Immature natural killer cell (primary cell): ENCODE measurements at regions not wholly inside any gene's neighbourhood (a gene's known extent, or its start where the extent isn't known, plus 50 kb on each side); places are given as distances from the start of the nearest gene placed in this dataset.

Experiments
- DNase-seq, 3 donors: peaks; one replicate each; pipeline ENCODE4 v3.0.0; 2022; ENCODE audit warnings: mixed read lengths in 1 of 3
- H3K27ac Mint-ChIP-seq, 6 donors: one replicate each; pipeline ENCODE4 v1.8.0; 2020; ENCODE audit warnings: mixed read lengths in 6 of 6, mild to moderate bottlenecking in 5 of 6, inconsistent platforms in 4 of 6, moderate library complexity in 3 of 6
- H3K27me3 Mint-ChIP-seq, 3 donors: one replicate each; pipeline ENCODE4 v1.8.0; 2020 to 2021; ENCODE audit warnings: low read depth in 3 of 3, mild to moderate bottlenecking in 3 of 3, mixed read lengths in 3 of 3, moderate library complexity in 3 of 3, inconsistent platforms in 1 of 3
- H3K36me3 Mint-ChIP-seq, 3 donors: one replicate each; pipeline ENCODE4 v1.8.0; 2020; ENCODE audit warnings: mixed read lengths in 3 of 3, inconsistent platforms in 2 of 3, mild to moderate bottlenecking in 2 of 3
- H3K4me1 Mint-ChIP-seq, 2 donors: one replicate each; pipeline ENCODE4 v1.8.0; 2020; ENCODE audit warnings: inconsistent platforms in 2 of 2, mild to moderate bottlenecking in 2 of 2, mixed read lengths in 2 of 2, moderate library complexity in 1 of 2
- H3K4me3 Mint-ChIP-seq, 5 donors: one replicate each; pipeline ENCODE4 v1.8.0; 2020; ENCODE audit warnings: mild to moderate bottlenecking in 5 of 5, mixed read lengths in 5 of 5, inconsistent platforms in 3 of 5, moderate library complexity in 3 of 5
- H3K9me3 Mint-ChIP-seq, 6 donors: one replicate each; pipeline ENCODE4 v1.8.0; 2020; ENCODE audit warnings: mild to moderate bottlenecking in 6 of 6, mixed read lengths in 6 of 6, inconsistent platforms in 4 of 6, moderate library complexity in 3 of 6

GRCh38 chr9:87276851-87277261, 220.8 kb upstream of the DAPK1 start:
- Mint-ChIP-seq H3K4me3 (peak overlapping the region; percentile 72 to 78 (median 74)), H3K27me3 (peaks cover 8 to 32% (median 19%) of the 10 kb centered on the region in 3 donors), H3K4me1 (peaks cover 69 to 70% of the 10 kb centered on the region in 2 donors), H3K9me3 (no peaks in the 10 kb centered on the region), H3K27ac (peak overlapping the region in 5 of 6 donors; percentile 12 to 74 (median 62)), H3K36me3 (no peaks in the 10 kb centered on the region)
- peak; percentile 44 to 70 (median 62) for DNase-seq

GRCh38 chr9:87277346-87277745, 220.3 kb upstream of the DAPK1 start:
- Mint-ChIP-seq H3K4me1 (peaks cover 64 to 65% of the 10 kb centered on the region in 2 donors), H3K36me3 (no peaks in the 10 kb centered on the region), H3K9me3 (no peaks in the 10 kb centered on the region), H3K27me3 (peaks cover 6 to 32% (median 19%) of the 10 kb centered on the region in 3 donors), H3K4me3 (peak overlapping the region; percentile 72 to 78 (median 74)), H3K27ac (peak overlapping the region in 4 of 6 donors; percentile 47 to 74 (median 64))
- no peak for DNase-seq

GRCh38 chr9:87278971-87279733, 218.5 kb upstream of the DAPK1 start:
- DNase-seq = no peak
- H3K9me3 Mint-ChIP-seq = no peaks in the 10 kb centered on the region
- peaks cover under 1 to 30% (median 13%) of the 10 kb centered on the region in 3 donors for H3K27me3 Mint-ChIP-seq
- peak overlapping the region in 2 of 5 donors; percentile 25 to 67 for H3K4me3 Mint-ChIP-seq
- H3K36me3 Mint-ChIP-seq = no peaks in the 10 kb centered on the region
- H3K4me1 Mint-ChIP-seq = peaks cover 54% of the 10 kb centered on the region in 2 donors
- no peak overlapping the region for H3K27ac Mint-ChIP-seq

GRCh38 chr9:87280421-87280820, 217.2 kb upstream of the DAPK1 start:
- no peak for DNase-seq
- Mint-ChIP-seq H3K27me3 (peaks cover 1 to 29% (median 8%) of the 10 kb centered on the region in 3 donors), H3K9me3 (no peaks in the 10 kb centered on the region), H3K36me3 (no peaks in the 10 kb centered on the region), H3K4me3 (no peak overlapping the region), H3K27ac (no peak overlapping the region), H3K4me1 (peaks cover 42 to 43% of the 10 kb centered on the region in 2 donors)

- Mint-ChIP-seq H3K27me3 (peaks cover 1 to 35% (median 5%) of the 10 kb centered on the region in 3 donors), H3K27ac (no peak overlapping the region), H3K36me3 (no peaks in the 10 kb centered on the region), H3K4me3 (no peak overlapping the region), H3K9me3 (no peaks in the 10 kb centered on the region), H3K4me1 (peaks cover 21 to 22% of the 10 kb centered on the region in 2 donors)
- DNase-seq = no peak
Observed at GRCh38 chr9:87282538-87282937, 215.1 kb upstream of the DAPK1 start.

GRCh38 chr9:87283585-87283984, 214.1 kb upstream of the DAPK1 start:
- peaks cover 10 to 12% of the 10 kb centered on the region in 2 donors for H3K4me1 Mint-ChIP-seq
- H3K27me3 Mint-ChIP-seq = peaks cover 1 to 35% (median 5%) of the 10 kb centered on the region in 3 donors

GRCh38 chr9:87285183-87285850, 212.3 kb upstream of the DAPK1 start:
- Mint-ChIP-seq H3K4me1 (no peaks in the 10 kb centered on the region), H3K4me3 (no peak overlapping the region), H3K27ac (no peak overlapping the region), H3K36me3 (no peaks in the 10 kb centered on the region), H3K27me3 (peaks cover 0 to 31% (median 1%) of the 10 kb centered on the region in 3 donors), H3K9me3 (no peaks in the 10 kb centered on the region)
- DNase-seq = no peak

More at GRCh38 chr9:87283585-87283984, 214.1 kb upstream of the DAPK1 start:
- H3K36me3 Mint-ChIP-seq = no peaks in the 10 kb centered on the region
- H3K27ac Mint-ChIP-seq = no peak overlapping the region
- no peak for DNase-seq
- no peaks in the 10 kb centered on the region for H3K9me3 Mint-ChIP-seq
- H3K4me3 Mint-ChIP-seq = no peak overlapping the region

GRCh38 chr9:87286506-87286905, 211.2 kb upstream of the DAPK1 start:
- H3K27ac Mint-ChIP-seq = no peak overlapping the region
- H3K27me3 Mint-ChIP-seq = peaks cover 3 to 28% (median 4%) of the 10 kb centered on the region in 3 donors
- no peaks in the 10 kb centered on the region for H3K9me3 Mint-ChIP-seq
- H3K36me3 Mint-ChIP-seq = no peaks in the 10 kb centered on the region
- H3K4me1 Mint-ChIP-seq = no peaks in the 10 kb centered on the region
- no peak overlapping the region for H3K4me3 Mint-ChIP-seq
- DNase-seq = no peak

GRCh38 chr9:87290241-87291052, 207.2 kb upstream of the DAPK1 start:
- Mint-ChIP-seq H3K36me3 (no peaks in the 10 kb centered on the region), H3K9me3 (peaks cover 0 to 5% (median 0%) of the 10 kb centered on the region in 6 donors), H3K27ac (no peak overlapping the region), H3K4me3 (no peak overlapping the region), H3K27me3 (peaks cover 3 to 15% (median 3%) of the 10 kb centered on the region in 3 donors), H3K4me1 (no peaks in the 10 kb centered on the region)
- no peak for DNase-seq

- no peak overlapping the region for H3K27ac Mint-ChIP-seq
- peaks cover 0 to 6% (median 0%) of the 10 kb centered on the region in 6 donors for H3K9me3 Mint-ChIP-seq
- no peaks in the 10 kb centered on the region for H3K36me3 Mint-ChIP-seq
- no peaks in the 10 kb centered on the region for H3K4me1 Mint-ChIP-seq
- DNase-seq = no peak
- no peak overlapping the region for H3K4me3 Mint-ChIP-seq
- H3K27me3 Mint-ChIP-seq = peaks cover 3 to 7% (median 3%) of the 10 kb centered on the region in 3 donors
Observed at GRCh38 chr9:87292449-87293191, 205.0 kb upstream of the DAPK1 start.

- no peak for DNase-seq
- Mint-ChIP-seq H3K4me1 (no peaks in the 10 kb centered on the region), H3K36me3 (no peaks in the 10 kb centered on the region), H3K27ac (no peak overlapping the region), H3K9me3 (peaks cover 0 to 6% (median 0%) of the 10 kb centered on the region in 6 donors), H3K4me3 (no peak overlapping the region), H3K27me3 (peaks cover 3 to 12% (median 3%) of the 10 kb centered on the region in 3 donors)
Observed at GRCh38 chr9:87294126-87294525, 203.5 kb upstream of the DAPK1 start.

- no peak overlapping the region for H3K27ac Mint-ChIP-seq
- no peak for DNase-seq
- H3K9me3 Mint-ChIP-seq = no peaks in the 10 kb centered on the region
- H3K4me1 Mint-ChIP-seq = no peaks in the 10 kb centered on the region
- H3K36me3 Mint-ChIP-seq = no peaks in the 10 kb centered on the region
- H3K27me3 Mint-ChIP-seq = peaks cover 2 to 19% (median 12%) of the 10 kb centered on the region in 3 donors
- no peak overlapping the region for H3K4me3 Mint-ChIP-seq
Observed at GRCh38 chr9:87300915-87301314, 196.8 kb upstream of the DAPK1 start.

GRCh38 chr9:87301371-87301770, 196.3 kb upstream of the DAPK1 start:
- no peaks in the 10 kb centered on the region for H3K4me1 Mint-ChIP-seq
- H3K36me3 Mint-ChIP-seq = no peaks in the 10 kb centered on the region
- no peak for DNase-seq
- H3K9me3 Mint-ChIP-seq = no peaks in the 10 kb centered on the region
- peaks cover 2 to 19% (median 12%) of the 10 kb centered on the region in 3 donors for H3K27me3 Mint-ChIP-seq
- no peak overlapping the region for H3K27ac Mint-ChIP-seq
- no peak overlapping the region for H3K4me3 Mint-ChIP-seq
